Panc1 (cell line): ENCODE measurements at regions not wholly inside any gene's neighbourhood (a gene's known extent, or its start where the extent isn't known, plus 50 kb on each side); places are given as distances from the start of the nearest gene placed in this dataset.

Experiments
- POLR2AphosphoS5 ChIP-seq: IDR thresholded peaks from 2 replicates; pipeline ENCODE4 v1.6.1; 2012; ENCODE audit warnings: mild to moderate bottlenecking, low read depth, low read length, moderate library complexity
- SIN3A ChIP-seq: IDR thresholded peaks from 2 replicates; pipeline ENCODE4 v1.6.1; 2012; ENCODE audit warnings: low read depth, mild to moderate bottlenecking, low read length, moderate library complexity, borderline replicate concordance; ENCODE audit not compliant: insufficient read depth
- TF ChIP-seq, protein P1 (sequence below): fragments of 450-650 bp; IDR thresholded peaks from 2 replicates; pipeline ENCODE4 v1.5.1; 2017; ENCODE audit warnings: mild to moderate bottlenecking

DNA sequence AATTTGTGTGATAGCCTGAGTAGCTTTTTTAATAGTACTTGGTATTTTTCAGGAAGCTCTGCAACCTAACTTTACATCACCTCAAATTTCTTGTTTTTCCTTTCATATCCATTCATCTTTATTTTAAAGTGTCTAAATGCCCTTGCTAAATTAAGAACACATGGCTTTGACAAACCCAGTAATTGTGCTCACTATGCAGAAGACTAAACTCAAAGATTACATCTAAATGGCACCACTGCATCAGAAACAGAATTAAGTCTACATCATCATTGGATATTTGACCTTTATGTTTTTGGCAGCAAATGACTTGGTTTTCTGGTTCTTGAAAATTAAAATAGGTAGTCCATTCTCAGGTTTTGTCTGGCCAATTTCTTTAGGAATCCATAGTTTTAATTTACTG, 69.6 kb upstream of the HDGFL1 start:
- TF ChIP-seq, protein P1, sequence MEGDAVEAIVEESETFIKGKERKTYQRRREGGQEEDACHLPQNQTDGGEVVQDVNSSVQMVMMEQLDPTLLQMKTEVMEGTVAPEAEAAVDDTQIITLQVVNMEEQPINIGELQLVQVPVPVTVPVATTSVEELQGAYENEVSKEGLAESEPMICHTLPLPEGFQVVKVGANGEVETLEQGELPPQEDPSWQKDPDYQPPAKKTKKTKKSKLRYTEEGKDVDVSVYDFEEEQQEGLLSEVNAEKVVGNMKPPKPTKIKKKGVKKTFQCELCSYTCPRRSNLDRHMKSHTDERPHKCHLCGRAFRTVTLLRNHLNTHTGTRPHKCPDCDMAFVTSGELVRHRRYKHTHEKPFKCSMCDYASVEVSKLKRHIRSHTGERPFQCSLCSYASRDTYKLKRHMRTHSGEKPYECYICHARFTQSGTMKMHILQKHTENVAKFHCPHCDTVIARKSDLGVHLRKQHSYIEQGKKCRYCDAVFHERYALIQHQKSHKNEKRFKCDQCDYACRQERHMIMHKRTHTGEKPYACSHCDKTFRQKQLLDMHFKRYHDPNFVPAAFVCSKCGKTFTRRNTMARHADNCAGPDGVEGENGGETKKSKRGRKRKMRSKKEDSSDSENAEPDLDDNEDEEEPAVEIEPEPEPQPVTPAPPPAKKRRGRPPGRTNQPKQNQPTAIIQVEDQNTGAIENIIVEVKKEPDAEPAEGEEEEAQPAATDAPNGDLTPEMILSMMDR = no peak
- TF ChIP-seq POLR2AphosphoS5 (no peak), SIN3A (no peak)
